H7 (cell line): ENCODE measurements at regions not wholly inside any gene's neighbourhood (a gene's known extent, or its start where the extent isn't known, plus 50 kb on each side); places are given as distances from the start of the nearest gene placed in this dataset.

Source experiments
- DNase-seq: peaks from one replicate; pipeline ENCODE4 v3.0.0; 2012
- H3K27me3 ChIP-seq: 2 replicates; pipeline ENCODE4 v1.6.0; 2011; ENCODE audit warnings: mild to moderate bottlenecking, low read length; ENCODE audit not compliant: control insufficient read depth, insufficient read depth
- H3K36me3 ChIP-seq: replicated peaks from 2 replicates; pipeline ENCODE4 v1.5.1; 2011; ENCODE audit warnings: low read length; ENCODE audit not compliant: control insufficient read depth, insufficient read depth
- H3K4me3 ChIP-seq: 2 replicates; pipeline ENCODE4 v1.5.1; 2011; ENCODE audit warnings: low read depth, mild to moderate bottlenecking, control low read depth, low read length, moderate library complexity; ENCODE audit not compliant: insufficient read depth

DNA sequence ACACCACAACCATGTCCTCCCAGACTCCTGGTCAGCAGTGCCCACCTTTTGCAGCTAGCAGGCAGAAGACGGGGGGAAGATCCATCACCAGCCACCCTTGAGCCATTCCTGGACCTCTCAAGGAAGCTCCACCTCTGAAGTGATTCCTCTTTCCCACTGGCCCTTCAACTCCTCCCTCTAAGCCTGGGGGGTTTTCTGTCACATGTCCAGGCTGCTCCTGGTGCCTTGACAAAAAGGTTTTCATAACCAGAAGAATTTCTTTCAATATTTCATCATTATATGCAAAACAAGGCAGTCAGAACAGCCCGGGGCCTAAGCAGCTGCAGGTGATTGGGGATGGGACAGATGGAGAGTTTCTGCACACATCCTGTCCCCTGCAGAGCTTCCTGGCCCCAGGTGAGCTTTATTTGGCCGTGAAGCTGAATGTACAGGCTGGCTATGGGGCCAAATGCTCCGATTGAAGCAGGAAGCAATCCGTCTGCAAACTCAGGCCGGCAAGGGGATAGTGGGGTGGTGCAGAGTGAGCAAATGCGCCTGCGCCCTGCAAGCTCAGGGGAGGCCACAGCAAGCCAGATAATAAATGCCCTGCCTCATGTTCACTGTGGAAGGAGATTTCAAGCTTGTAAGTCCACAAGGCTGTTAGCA lies 173.5 kb downstream of the C5orf15 start:
- DNase-seq = no peak
- no peaks in the 10 kb centered on the region for H3K27me3 ChIP-seq
- H3K4me3 ChIP-seq = no peak overlapping the region
- H3K36me3 ChIP-seq = no peaks in the 10 kb centered on the region

DNA sequence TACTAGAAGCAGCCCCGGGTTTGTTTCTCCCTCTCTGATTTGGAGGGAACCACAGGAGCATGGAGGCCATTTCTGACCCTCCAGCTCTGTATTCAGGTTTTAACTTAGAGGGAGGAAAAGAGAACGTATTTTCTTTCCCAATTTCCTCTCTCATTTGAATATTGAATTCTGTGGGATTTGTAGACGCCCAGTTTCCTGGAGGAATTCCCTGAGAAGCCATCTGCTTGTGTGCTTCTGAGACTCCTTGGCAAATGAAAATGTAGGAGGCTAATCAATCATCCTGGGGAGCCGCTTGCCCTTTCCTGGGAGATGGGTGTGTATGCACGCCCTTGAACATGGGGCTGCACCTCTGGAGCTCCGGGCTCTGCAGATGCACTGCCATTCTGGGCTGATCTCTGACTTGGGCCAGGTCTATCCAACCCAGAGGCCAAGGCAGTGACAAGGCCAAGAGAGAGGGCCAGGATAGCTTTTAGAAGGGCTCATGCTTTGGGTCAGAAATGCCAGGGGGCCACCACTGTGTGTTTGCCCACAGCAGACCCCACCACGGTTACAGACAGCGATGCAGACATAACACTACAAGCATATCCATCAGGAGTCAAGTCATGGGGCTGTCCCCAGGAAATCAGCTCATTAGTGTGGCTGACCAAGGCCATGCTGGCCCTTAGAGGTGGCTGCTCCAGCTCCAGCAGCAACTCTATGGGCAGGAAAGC lies 174.5 kb downstream of the C5orf15 start:
- H3K27me3 ChIP-seq = no peaks in the 10 kb centered on the region
- no peak for DNase-seq
- no peaks in the 10 kb centered on the region for H3K36me3 ChIP-seq
- no peak overlapping the region for H3K4me3 ChIP-seq

DNA sequence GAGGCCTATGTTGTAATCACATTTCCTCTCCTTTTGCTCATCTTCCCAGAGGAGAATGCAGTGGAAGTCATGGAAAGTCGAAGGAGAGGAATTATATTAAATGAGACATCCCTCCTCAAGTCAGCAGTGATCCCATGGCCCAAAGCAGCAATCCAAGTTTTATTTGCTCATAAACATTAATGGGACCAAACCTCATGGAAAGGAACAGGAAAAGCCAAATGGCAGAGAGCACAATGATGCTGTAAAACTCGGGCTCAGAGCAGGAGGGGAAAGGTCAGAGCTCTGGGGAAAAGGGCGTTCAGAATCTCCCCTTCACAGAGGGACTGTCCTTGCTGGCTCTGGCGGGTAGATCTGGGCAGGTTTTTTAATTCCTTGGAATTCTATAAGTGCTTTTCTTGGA lies 175.8 kb downstream of the C5orf15 start:
- no peak overlapping the region for H3K4me3 ChIP-seq
- DNase-seq = no peak
- no peaks in the 10 kb centered on the region for H3K27me3 ChIP-seq
- no peaks in the 10 kb centered on the region for H3K36me3 ChIP-seq

DNA sequence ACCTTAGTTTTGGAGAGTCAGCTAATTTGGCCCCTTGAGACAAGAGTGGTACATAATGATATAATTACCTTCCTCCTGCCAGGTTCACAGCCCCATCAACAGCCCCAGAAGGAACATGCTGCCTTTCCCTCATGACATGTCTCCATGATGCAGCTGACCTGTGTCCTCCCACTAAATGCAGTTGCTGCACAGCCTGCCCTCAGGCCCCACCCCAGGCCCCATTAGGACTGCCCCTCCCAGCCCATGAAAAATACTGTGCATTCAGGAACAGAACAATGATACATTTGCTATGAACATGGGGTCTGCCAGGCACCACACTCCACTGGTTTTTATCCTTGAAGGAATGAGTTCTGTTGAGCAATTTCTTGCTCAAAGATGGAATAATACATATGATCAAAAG lies 176.4 kb downstream of the C5orf15 start:
- H3K36me3 ChIP-seq = no peaks in the 10 kb centered on the region
- DNase-seq = no peak
- H3K4me3 ChIP-seq = no peak overlapping the region
- no peaks in the 10 kb centered on the region for H3K27me3 ChIP-seq

DNA sequence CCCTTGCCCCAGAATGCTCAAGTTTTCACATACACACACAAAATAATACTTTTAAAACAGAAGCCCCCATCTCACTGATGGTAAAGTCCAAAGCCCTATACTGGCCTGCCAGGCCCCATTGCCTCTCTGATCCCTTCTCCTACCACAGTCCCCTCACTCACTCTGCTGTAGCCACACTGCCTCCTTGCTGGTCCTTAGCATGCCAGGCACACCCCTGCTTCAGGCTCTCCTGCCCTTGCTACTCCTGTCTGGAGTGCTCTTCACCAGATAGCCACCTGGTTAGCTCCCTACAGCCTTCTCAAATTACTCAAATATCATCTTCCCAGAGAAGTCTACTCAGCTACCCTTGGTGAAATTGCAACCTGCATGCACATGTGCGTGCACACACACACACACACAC lies 177.5 kb downstream of the C5orf15 start:
- Histone ChIP-seq H3K27me3 (no peaks in the 10 kb centered on the region), H3K4me3 (no peak overlapping the region), H3K36me3 (no peaks in the 10 kb centered on the region)
- no peak for DNase-seq

DNA sequence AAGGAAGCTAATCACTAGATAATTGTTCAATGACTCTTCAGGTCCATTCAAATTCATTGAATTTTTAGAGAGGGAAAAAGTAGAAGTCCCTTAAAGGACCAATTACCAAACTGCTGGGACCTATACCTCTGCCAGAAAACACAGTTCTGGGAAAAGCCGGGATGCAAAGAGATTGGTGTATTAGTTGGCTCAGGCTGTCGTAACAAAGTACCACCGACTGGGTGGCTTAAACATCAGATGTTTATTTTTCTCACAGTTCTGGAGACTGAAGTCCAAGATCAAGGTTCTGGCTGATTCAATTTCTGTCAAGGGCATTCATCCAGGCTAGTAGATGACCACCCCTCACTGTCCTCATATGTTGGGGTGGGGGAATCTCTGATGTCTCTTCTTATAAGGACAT lies 177.1 kb upstream of the FSTL4 start:
- H3K4me3 ChIP-seq = no peak overlapping the region
- no peak for DNase-seq
- H3K36me3 ChIP-seq = no peaks in the 10 kb centered on the region
- H3K27me3 ChIP-seq = no peaks in the 10 kb centered on the region; the same call in 1 of the 2 replicates

DNA sequence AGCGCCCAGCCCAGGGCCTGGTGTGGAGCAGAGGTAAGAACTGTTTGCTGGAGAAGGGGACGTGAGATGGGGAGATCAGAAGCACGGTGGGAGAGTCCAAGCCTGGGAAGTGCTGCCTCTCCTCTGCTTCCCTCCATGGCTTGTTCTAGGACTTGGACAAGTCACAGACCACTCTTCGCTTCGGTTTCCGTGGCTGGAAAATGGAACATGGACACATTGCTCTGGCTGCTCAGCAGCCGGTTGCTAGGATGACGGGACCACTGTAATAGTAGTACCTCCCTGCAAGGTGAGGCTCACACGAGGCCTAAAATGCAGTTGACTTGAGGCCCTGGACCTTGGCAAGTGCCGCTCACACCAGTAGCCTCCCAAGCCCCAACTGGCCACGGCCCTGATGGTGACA lies 175.8 kb upstream of the FSTL4 start:
- H3K36me3 ChIP-seq = no peaks in the 10 kb centered on the region
- no peaks in the 10 kb centered on the region; the same call in 1 of the 2 replicates for H3K27me3 ChIP-seq
- H3K4me3 ChIP-seq = no peak overlapping the region
- no peak for DNase-seq

DNA sequence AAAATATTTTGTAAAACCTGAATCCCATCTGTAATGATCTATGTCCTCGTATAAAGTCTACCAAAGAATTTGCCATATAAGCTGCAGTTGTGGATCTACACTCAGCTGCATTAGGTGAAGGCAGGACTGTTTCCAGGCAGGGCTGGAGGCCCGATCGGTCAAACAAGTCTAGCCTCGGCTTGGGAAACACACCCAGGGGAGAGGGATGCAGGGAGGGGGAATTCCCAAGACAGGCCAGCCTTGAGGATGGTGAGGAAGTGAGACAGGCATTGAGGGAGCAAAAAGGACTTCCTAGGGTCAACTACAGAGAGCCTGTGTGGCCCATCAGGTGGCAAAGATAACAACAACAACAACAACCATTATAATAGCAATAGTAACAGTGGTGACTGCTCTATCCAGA lies 174.1 kb upstream of the FSTL4 start:
- H3K4me3 ChIP-seq = no peak overlapping the region
- no peaks in the 10 kb centered on the region for H3K36me3 ChIP-seq
- H3K27me3 ChIP-seq = no peaks in the 10 kb centered on the region; the same call in 1 of the 2 replicates
- peak; percentile 55 for DNase-seq

DNA sequence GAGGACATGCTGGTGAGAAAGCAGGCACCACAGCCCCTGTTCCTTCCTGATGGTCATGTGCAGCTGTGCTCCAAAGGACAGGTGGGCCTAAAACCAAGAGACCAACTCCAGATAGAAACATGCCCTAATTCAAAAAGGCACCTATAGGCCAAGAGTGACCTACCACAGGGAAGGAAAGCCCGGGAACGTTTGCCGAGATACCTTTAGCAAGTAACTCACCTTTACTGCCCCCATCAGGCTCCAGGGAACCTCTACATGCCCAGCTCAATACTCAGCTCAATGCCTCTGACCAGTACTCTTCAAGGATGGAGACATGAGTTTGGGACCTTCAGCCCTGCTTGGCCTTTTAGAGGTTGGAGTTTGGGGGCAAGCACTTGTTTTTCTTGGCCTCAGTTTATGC lies 172.8 kb upstream of the FSTL4 start:
- DNase-seq = peak; percentile 71
- Histone ChIP-seq H3K27me3 (no peaks in the 10 kb centered on the region; the same call in 1 of the 2 replicates), H3K36me3 (no peaks in the 10 kb centered on the region), H3K4me3 (no peak overlapping the region)

DNA sequence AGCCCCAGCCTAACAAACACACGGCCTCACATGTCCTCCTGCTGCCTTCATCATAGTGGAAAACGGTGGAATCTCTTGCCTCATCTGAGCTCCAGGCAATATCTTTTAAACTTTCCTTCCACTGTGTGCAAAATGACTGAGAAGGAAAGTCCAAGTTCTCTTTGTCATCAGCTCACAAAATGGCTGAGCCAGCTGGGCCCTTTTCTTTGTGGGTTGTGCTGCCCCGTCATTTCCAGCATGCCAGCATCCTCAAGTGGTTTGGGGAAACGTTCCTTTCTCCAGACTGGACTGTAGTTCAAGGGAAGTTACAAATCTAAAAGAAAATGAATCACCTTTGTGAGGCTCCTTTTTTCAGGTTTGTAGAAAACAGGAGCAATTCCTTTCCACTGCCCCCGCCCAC lies 171.1 kb upstream of the FSTL4 start:
- no peak for DNase-seq
- Histone ChIP-seq H3K27me3 (no peaks in the 10 kb centered on the region; the same call in 1 of the 2 replicates), H3K36me3 (no peaks in the 10 kb centered on the region)

DNA sequence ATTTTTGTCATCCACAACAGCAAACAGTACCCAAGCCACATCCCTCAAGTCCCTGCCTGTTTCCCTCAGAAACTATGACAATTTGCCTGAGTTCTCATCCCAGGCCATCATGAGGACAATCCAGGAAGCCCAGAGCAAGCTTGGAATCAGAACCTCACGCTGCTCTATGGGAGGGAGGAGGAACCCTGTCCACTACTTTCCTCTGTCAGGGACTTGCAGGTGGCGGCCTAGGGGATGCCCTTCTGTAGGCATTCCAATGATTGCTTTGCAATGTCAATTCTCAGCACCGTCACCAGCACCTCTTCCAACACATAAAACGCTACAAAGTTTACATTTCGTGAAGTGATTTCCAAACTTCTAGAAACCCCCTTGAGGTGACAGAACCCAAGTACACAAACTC lies 170.4 kb upstream of the FSTL4 start:
- H3K36me3 ChIP-seq = no peaks in the 10 kb centered on the region
- DNase-seq = no peak
- H3K27me3 ChIP-seq = no peaks in the 10 kb centered on the region; the same call in 1 of the 2 replicates
- no peak overlapping the region for H3K4me3 ChIP-seq

More for the DNA sequence above, 171.1 kb upstream of the FSTL4 start:
- no peak overlapping the region for H3K4me3 ChIP-seq

DNA sequence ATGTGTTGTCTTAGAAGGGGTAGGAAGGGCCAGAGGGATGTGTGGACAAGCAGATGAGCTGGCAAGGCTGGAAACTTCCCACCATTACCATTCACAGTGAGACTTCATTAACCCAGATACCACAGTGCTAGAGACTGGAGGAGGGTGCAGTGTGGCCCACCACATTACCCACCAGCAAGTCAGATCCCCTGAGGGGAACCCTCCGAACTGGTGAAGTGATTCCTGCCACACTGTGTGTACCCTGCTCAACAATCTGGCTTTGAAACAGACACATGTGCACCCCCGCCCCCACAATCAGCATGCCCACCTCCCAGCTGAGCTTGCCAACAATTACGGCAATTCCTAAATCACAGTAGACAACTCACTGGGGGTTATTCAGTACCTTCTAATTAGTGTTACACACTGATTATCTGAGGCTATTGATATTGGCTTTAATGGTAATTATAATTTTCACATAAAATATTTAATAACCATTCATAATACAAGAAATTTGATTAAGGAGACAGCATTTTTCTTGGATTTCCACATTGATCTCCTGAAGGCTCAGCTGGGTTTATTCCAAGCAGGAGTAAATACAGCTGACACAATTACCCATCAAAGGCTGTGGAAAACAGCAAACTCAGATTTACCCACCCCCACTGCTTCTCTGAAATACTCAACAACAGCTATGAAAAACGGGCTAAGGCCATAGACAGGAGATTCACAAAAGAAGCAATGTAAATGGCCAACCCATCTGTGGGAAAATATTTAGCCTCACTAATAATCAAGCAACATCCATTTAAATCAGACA lies 169.3 kb upstream of the FSTL4 start:
- Histone ChIP-seq H3K27me3 (no peaks in the 10 kb centered on the region; the same call in 1 of the 2 replicates), H3K4me3 (no peak overlapping the region), H3K36me3 (no peaks in the 10 kb centered on the region)
- DNase-seq = no peak

DNA sequence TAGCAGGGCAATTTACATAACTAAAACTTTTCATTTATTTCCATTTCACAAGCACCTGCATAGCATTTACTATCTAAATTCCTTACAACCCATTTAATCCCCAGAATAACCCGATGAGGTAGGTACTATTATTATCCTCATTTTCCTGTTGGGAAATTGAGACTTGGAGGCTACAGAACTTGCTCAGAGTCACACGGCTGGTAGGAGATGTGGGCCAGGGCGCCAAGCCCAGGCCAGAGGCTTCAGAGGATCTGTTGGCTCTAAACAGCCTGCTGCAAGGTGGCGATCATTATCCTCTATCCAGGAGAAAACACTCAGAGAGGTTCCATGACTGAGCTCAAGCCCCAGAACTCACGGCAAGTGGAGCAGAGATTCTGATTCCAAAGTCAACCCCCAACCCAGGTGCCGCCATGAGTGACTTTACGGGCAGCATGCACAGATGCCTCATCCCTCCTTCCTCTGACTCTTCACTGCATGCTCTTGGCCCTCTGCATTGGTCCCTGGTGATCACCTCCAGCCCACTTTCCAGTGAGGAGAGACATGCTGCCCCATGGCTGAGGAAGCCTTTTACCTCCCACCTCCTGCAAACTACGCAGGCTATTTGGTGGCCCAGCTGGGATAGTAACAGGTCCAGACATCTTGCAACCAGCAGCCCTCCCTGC lies 168.4 kb upstream of the FSTL4 start:
- Histone ChIP-seq H3K27me3 (no peaks in the 10 kb centered on the region; the same call in 1 of the 2 replicates), H3K4me3 (no peak overlapping the region), H3K36me3 (no peaks in the 10 kb centered on the region)
- no peak for DNase-seq

DNA sequence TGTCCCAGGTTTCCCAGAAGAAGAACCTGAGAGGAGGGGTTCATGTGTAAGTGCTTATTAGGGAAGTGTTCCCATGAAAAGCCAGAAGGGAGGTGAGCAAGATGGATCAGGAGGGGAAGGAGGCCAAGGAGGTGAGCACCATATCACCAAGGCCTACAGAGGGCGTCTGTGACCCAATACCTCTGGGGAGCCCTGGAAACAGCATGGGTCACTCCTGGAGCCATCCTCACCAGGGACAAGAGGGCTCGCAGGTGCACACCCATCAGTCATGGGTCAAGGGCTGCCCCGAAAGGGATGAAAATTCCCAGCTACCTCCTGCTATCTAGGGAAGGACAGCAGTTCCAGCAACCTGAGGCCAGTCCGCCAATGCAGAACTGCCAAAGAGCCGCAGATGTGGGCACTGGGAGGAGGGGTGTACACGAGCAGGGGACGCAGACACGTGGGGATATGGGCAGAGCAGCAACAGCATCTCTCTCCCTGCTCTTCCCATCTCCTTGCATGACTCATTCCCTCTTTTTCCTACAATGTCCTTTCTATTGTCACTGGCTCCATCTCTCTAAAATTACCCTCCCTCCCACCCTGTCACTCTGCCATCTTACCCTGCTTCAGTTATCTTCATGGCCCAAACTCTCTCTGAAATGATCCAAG lies 167.6 kb upstream of the FSTL4 start:
- Histone ChIP-seq H3K4me3 (no peak overlapping the region), H3K27me3 (no peaks in the 10 kb centered on the region; the same call in 1 of the 2 replicates)
- DNase-seq = no peak

More for the DNA sequence above, 167.6 kb upstream of the FSTL4 start:
- no peaks in the 10 kb centered on the region for H3K36me3 ChIP-seq
